ENCODE measurements at regions not wholly inside any gene's neighbourhood (a gene's known extent, or its start where the extent isn't known, plus 50 kb on each side); places are given as distances from the start of the nearest gene placed in this dataset.

GRCh38 chr11:92558323-92558722 lies 333.7 kb downstream of the FAT3 start:
- DNase-seq (no peak), ATAC-seq (ENCODE audit: low read depth in 2 of 2) (no peak)
- Mint-ChIP-seq H3K36me3 (no peaks in the 10 kb centered on the region), H3K4me1 (no peaks in the 10 kb centered on the region), H3K9me3 (no peaks in the 10 kb centered on the region), H3K27me3 (no peaks in the 10 kb centered on the region), H3K27ac (no peak overlapping the region), H3K4me3 (no peak overlapping the region)

GRCh38 chr11:92569726-92570125 lies 345.1 kb downstream of the FAT3 start:
- H3K27me3 Mint-ChIP-seq: no peaks in the 10 kb centered on the region
- no peak overlapping the region for H3K4me3 Mint-ChIP-seq
- no peak overlapping the region for H3K27ac Mint-ChIP-seq
- peaks cover 0 to 4% (median 0%) of the 10 kb centered on the region in 7 donors for H3K9me3 Mint-ChIP-seq
- H3K4me1 Mint-ChIP-seq: no peaks in the 10 kb centered on the region
- DNase-seq: no peak
- no peak for ATAC-seq (ENCODE audit: low read depth in 2 of 2)
- H3K36me3 Mint-ChIP-seq: no peaks in the 10 kb centered on the region

GRCh38 chr11:92572559-92572958 lies 347.9 kb downstream of the FAT3 start:
- no peak for ATAC-seq (ENCODE audit: low read depth in 2 of 2)
- Mint-ChIP-seq H3K36me3 (no peaks in the 10 kb centered on the region), H3K27me3 (no peaks in the 10 kb centered on the region), H3K4me3 (no peak overlapping the region), H3K9me3 (peaks cover 0 to 1% (median 0%) of the 10 kb centered on the region in 7 donors), H3K27ac (no peak overlapping the region), H3K4me1 (no peaks in the 10 kb centered on the region)
- DNase-seq: no peak

- Mint-ChIP-seq H3K4me1 (no peaks in the 10 kb centered on the region), H3K27ac (peak overlapping the region in 1 of 6 donors; percentile 30), H3K27me3 (no peaks in the 10 kb centered on the region), H3K9me3 (no peaks in the 10 kb centered on the region), H3K4me3 (no peak overlapping the region), H3K36me3 (no peaks in the 10 kb centered on the region)
- DNase-seq (no peak), ATAC-seq (ENCODE audit: low read depth in 2 of 2) (no peak)
Observed at GRCh38 chr11:92576315-92576714, 351.7 kb downstream of the FAT3 start.

GRCh38 chr11:92580908-92581307 lies 356.3 kb downstream of the FAT3 start:
- DNase-seq: no peak
- Mint-ChIP-seq H3K27ac (peak overlapping the region in 1 of 6 donors; percentile 13), H3K27me3 (no peaks in the 10 kb centered on the region), H3K4me3 (no peak overlapping the region), H3K4me1 (no peaks in the 10 kb centered on the region), H3K9me3 (no peaks in the 10 kb centered on the region), H3K36me3 (no peaks in the 10 kb centered on the region)
- no peak for ATAC-seq (ENCODE audit: low read depth in 2 of 2)

- H3K27ac Mint-ChIP-seq: no peak overlapping the region
- DNase-seq (no peak), ATAC-seq (ENCODE audit: low read depth in 2 of 2) (no peak)
- no peaks in the 10 kb centered on the region for H3K4me1 Mint-ChIP-seq
- H3K36me3 Mint-ChIP-seq: no peaks in the 10 kb centered on the region
- peaks cover 0 to 2% (median 0%) of the 10 kb centered on the region in 7 donors for H3K9me3 Mint-ChIP-seq
- H3K27me3 Mint-ChIP-seq: no peaks in the 10 kb centered on the region
- H3K4me3 Mint-ChIP-seq: no peak overlapping the region
Observed at GRCh38 chr11:92588393-92588792, 363.8 kb downstream of the FAT3 start.

GRCh38 chr11:92589512-92589911 lies 364.9 kb downstream of the FAT3 start:
- no peak overlapping the region for H3K4me3 Mint-ChIP-seq

GRCh38 chr11:92591521-92591920 lies 366.9 kb downstream of the FAT3 start:
- Mint-ChIP-seq H3K27me3 (no peaks in the 10 kb centered on the region), H3K36me3 (no peaks in the 10 kb centered on the region), H3K4me3 (no peak overlapping the region), H3K4me1 (no peaks in the 10 kb centered on the region), H3K27ac (no peak overlapping the region), H3K9me3 (peaks cover 0 to 2% (median 0%) of the 10 kb centered on the region in 7 donors)
- DNase-seq (no peak), ATAC-seq (ENCODE audit: low read depth in 2 of 2) (no peak)

More at GRCh38 chr11:92589512-92589911, 364.9 kb downstream of the FAT3 start:
- Mint-ChIP-seq H3K27me3 (no peaks in the 10 kb centered on the region), H3K36me3 (no peaks in the 10 kb centered on the region), H3K9me3 (peaks cover 0 to 2% (median 0%) of the 10 kb centered on the region in 7 donors), H3K4me1 (no peaks in the 10 kb centered on the region), H3K27ac (no peak overlapping the region)
- DNase-seq (no peak), ATAC-seq (ENCODE audit: low read depth in 2 of 2) (no peak)

GRCh38 chr11:92594251-92594650 lies 369.6 kb downstream of the FAT3 start:
- Mint-ChIP-seq H3K36me3 (no peaks in the 10 kb centered on the region), H3K27ac (no peak overlapping the region), H3K27me3 (no peaks in the 10 kb centered on the region), H3K4me1 (no peaks in the 10 kb centered on the region), H3K9me3 (peaks cover 0 to 5% (median 0%) of the 10 kb centered on the region in 7 donors), H3K4me3 (no peak overlapping the region)
- no peak for ATAC-seq (ENCODE audit: low read depth in 2 of 2)
- no peak for DNase-seq

- H3K27me3 Mint-ChIP-seq: no peaks in the 10 kb centered on the region
- no peak overlapping the region for H3K27ac Mint-ChIP-seq
- peaks cover 0 to 5% (median 0%) of the 10 kb centered on the region in 7 donors for H3K9me3 Mint-ChIP-seq
- no peak for DNase-seq
- H3K36me3 Mint-ChIP-seq: no peaks in the 10 kb centered on the region
- no peaks in the 10 kb centered on the region for H3K4me1 Mint-ChIP-seq
- ATAC-seq (ENCODE audit: low read depth in 2 of 2): no peak
- no peak overlapping the region for H3K4me3 Mint-ChIP-seq
Observed at GRCh38 chr11:92595052-92595451, 370.4 kb downstream of the FAT3 start.

- Mint-ChIP-seq H3K4me1 (no peaks in the 10 kb centered on the region), H3K9me3 (peaks cover 0 to 5% (median 0%) of the 10 kb centered on the region in 7 donors), H3K27ac (no peak overlapping the region), H3K4me3 (no peak overlapping the region), H3K27me3 (no peaks in the 10 kb centered on the region), H3K36me3 (no peaks in the 10 kb centered on the region)
- DNase-seq: no peak
- no peak for ATAC-seq (ENCODE audit: low read depth in 2 of 2)
Observed at GRCh38 chr11:92596596-92597317, 372.1 kb downstream of the FAT3 start.

GRCh38 chr11:92601048-92601447 lies 368.4 kb upstream of the MTNR1B start:
- Mint-ChIP-seq H3K36me3 (no peaks in the 10 kb centered on the region), H3K4me3 (no peak overlapping the region), H3K27ac (no peak overlapping the region), H3K9me3 (peaks cover 0 to 5% (median 0%) of the 10 kb centered on the region in 7 donors), H3K27me3 (no peaks in the 10 kb centered on the region), H3K4me1 (no peaks in the 10 kb centered on the region)
- ATAC-seq (ENCODE audit: low read depth in 2 of 2): no peak
- no peak for DNase-seq

- Mint-ChIP-seq H3K9me3 (no peaks in the 10 kb centered on the region), H3K27ac (no peak overlapping the region), H3K4me1 (no peaks in the 10 kb centered on the region), H3K27me3 (no peaks in the 10 kb centered on the region), H3K36me3 (no peaks in the 10 kb centered on the region), H3K4me3 (no peak overlapping the region)
- DNase-seq (no peak), ATAC-seq (ENCODE audit: low read depth in 2 of 2) (no peak)
Observed at GRCh38 chr11:92605667-92606066, 363.8 kb upstream of the MTNR1B start.

GRCh38 chr11:92607969-92608722 lies 361.3 kb upstream of the MTNR1B start:
- no peak overlapping the region for H3K27ac Mint-ChIP-seq
- ATAC-seq (ENCODE audit: low read depth in 2 of 2) (no peak), DNase-seq (no peak)
- H3K4me3 Mint-ChIP-seq: no peak overlapping the region
- H3K9me3 Mint-ChIP-seq: no peaks in the 10 kb centered on the region
- H3K4me1 Mint-ChIP-seq: no peaks in the 10 kb centered on the region
- no peaks in the 10 kb centered on the region for H3K36me3 Mint-ChIP-seq
- no peaks in the 10 kb centered on the region for H3K27me3 Mint-ChIP-seq

All from naive B cell (primary cell).